Loucy (cell line): ENCODE measurements at regions not wholly inside any gene's neighbourhood (a gene's known extent, or its start where the extent isn't known, plus 50 kb on each side); places are given as distances from the start of the nearest gene placed in this dataset.

ENCODE experiments used
- CTCF ChIP-seq: fragments of 200-600 bp; sonication (generic); conservative IDR thresholded peaks from 2 replicates; pipeline ENCODE4 v1.5.1; 2014; ENCODE audit warnings: mild to moderate bottlenecking, antibody characterized with exemption, low read length
- EZH2phosphoT487 ChIP-seq: fragments of 200-600 bp; IDR thresholded peaks from 2 replicates; pipeline ENCODE4 v1.6.1; 2018; ENCODE audit warnings: antibody characterized with exemption, mild to moderate bottlenecking, moderate library complexity, borderline replicate concordance

DNA sequence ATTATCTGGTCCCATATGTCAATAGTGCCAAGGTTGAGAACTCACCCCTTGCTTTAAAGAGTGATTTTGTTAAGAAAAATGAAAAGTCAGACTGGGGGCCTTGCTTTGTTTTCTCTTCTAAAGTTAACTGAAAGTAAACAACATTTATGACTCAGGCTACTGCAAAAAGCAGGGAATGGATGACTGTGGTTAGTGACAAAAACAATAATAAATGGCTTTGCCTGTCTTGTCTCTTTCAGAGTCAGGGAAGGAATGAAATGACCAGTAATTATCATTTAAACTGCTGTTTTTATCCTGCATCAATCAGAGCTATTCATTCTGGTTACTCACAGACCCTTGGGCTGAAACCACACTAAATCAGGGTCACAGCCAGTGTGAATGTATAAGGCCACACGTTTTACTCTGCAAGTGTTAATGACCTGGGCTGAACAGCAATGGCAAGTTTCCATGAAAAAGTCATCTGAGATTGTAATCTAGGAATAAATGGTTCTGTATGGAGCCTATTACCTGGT lies 112.2 kb downstream of the ZNF608 start:
- TF ChIP-seq CTCF, result no peak
- no peak for TF ChIP-seq EZH2phosphoT487
